CD4-positive, alpha-beta T cell (primary cell): ENCODE measurements at regions not wholly inside any gene's neighbourhood (a gene's known extent, or its start where the extent isn't known, plus 50 kb on each side); places are given as distances from the start of the nearest gene placed in this dataset.
"Not testable (repeated sequence)": the region's sequence is repeated elsewhere in the genome, so short reads cannot be mapped to it uniquely, and the experiment has no call there.

Experiments used
- ATAC-seq: fragments of 200-7000 bp; cut with Tn5 transposase; one replicate; pipeline ENCODE4 v1.10.0; 2022; ENCODE audit warnings: mild to moderate bottlenecking; ENCODE audit not compliant: poor library complexity
- CTCF ChIA-PET: fragments of 350-600 bp; sonication (Branson Sonifier 250); formaldehyde crosslinking; loops from one replicate; lab custom pipeline; 2021; ENCODE audit warnings: antibody characterized with exemption, inconsistent platforms; lab: Charles Lee
- POLR2A ChIA-PET: fragments of 350-600 bp; sonication (Branson Sonifier 250); formaldehyde crosslinking; loops from one replicate; lab custom pipeline; 2021; ENCODE audit warnings: antibody characterized with exemption, inconsistent platforms; lab: Charles Lee
- DNase-seq, 14 experiments: peaks; one replicate each; pipeline ENCODE4 v3.0.0-alpha.2; 2013 to 2020; ENCODE audit warnings: mixed read lengths in 2 of 14
- H3K27ac ChIP-seq, 2 donors: one replicate each; pipeline versions ENCODE4 v1.5.1 to v1.7.0; 2013; ENCODE audit warnings: low read length in 2 of 2, low read depth in 1 of 2, mild to moderate bottlenecking in 1 of 2
- H3K27me3 ChIP-seq, 2 experiments: 1 replicate in 1 of 2; 2 replicates in 1 of 2; pipeline versions ENCODE4 v1.6.1 to v1.7.0; 2013; ENCODE audit warnings: low read length in 2 of 2, control low read depth in 1 of 2, mild to moderate bottlenecking in 1 of 2, moderate library complexity in 1 of 2; ENCODE audit not compliant: insufficient read depth in 2 of 2, control insufficient read depth in 1 of 2
- H3K36me3 ChIP-seq: one replicate; pipeline ENCODE4 v1.6.1; 2013; ENCODE audit warnings: low read length, control low read depth; ENCODE audit not compliant: insufficient read depth
- H3K4me1 ChIP-seq: one replicate; pipeline ENCODE4 v1.6.1; 2013; ENCODE audit warnings: low read length, control low read depth; ENCODE audit not compliant: insufficient read depth
- H3K4me3 ChIP-seq: one replicate; pipeline ENCODE4 v1.5.1; 2013; ENCODE audit warnings: mild to moderate bottlenecking, low read length, moderate library complexity
- H3K9me3 ChIP-seq, 2 experiments: 1 replicate in 1 of 2; 2 replicates in 1 of 2; pipeline versions ENCODE4 v1.6.1 to v1.7.0; 2013; ENCODE audit warnings: low read length in 2 of 2, mild to moderate bottlenecking in 2 of 2, control low read depth in 1 of 2, moderate library complexity in 1 of 2; ENCODE audit not compliant: control insufficient read depth in 1 of 2, insufficient read depth in 1 of 2
- H3K27ac Mint-ChIP-seq: one replicate; pipeline ENCODE4 v1.8.0; 2020; ENCODE audit warnings: mixed read lengths
- H3K27me3 Mint-ChIP-seq: one replicate; pipeline ENCODE4 v1.8.0; 2021; ENCODE audit warnings: mixed read lengths
- H3K36me3 Mint-ChIP-seq: one replicate; pipeline ENCODE4 v1.8.0; 2021; ENCODE audit warnings: low read depth, mixed read lengths
- H3K4me1 Mint-ChIP-seq: one replicate; pipeline ENCODE4 v1.8.0; 2021; ENCODE audit warnings: low read depth, mixed read lengths
- H3K4me3 Mint-ChIP-seq: one replicate; pipeline ENCODE4 v1.8.0; 2020; ENCODE audit warnings: mild to moderate bottlenecking, mixed read lengths
- H3K9me3 Mint-ChIP-seq: one replicate; pipeline ENCODE4 v1.8.0; 2020; ENCODE audit warnings: mixed read lengths
- CTCF ChIP-seq: fragments of 200-600 bp; IDR thresholded peaks from one replicate; pipeline ENCODE4 v1.8.0; 2022; ENCODE audit warnings: antibody characterized with exemption, mild to moderate bottlenecking
- intact Hi-C, 2 experiments: fragments of 100-400 bp; cut with DNase I in 1 of 2; cut with micrococcal nuclease in 1 of 2; formaldehyde crosslinking; loops; one replicate each; pipeline versions ENCODE4 v1.15.1 to v1.9.0; 2023 to 2025; cut with DNase I, micrococcal nuclease

GRCh38 chr4:170682558-170683294 is 593.0 kb upstream of the AADAT start:
- Mint-ChIP-seq H3K27me3 (no peaks in the 10 kb centered on the region), H3K27ac (no peak overlapping the region), H3K4me3 (no peak overlapping the region), H3K36me3 (no peaks in the 10 kb centered on the region), H3K9me3 (peaks cover 3% of the 10 kb centered on the region), H3K4me1 (no peaks in the 10 kb centered on the region)
- ChIA-PET POLR2A (no interaction called here), CTCF (no interaction called here)
- Histone ChIP-seq H3K4me3 (no peak overlapping the region), H3K27ac (no peak overlapping the region), H3K4me1 (no peaks in the 10 kb centered on the region), H3K9me3 (no peaks in the 10 kb centered on the region), H3K27me3 (no peaks in the 10 kb centered on the region), H3K36me3 (no peaks in the 10 kb centered on the region)
- ATAC-seq (no peak), DNase-seq (no peak)
- TF ChIP-seq CTCF, result no peak
- intact Hi-C loops, result no loop called here

- H3K27ac Mint-ChIP-seq, H3K36me3 Mint-ChIP-seq, CTCF ChIA-PET, H3K4me3 Mint-ChIP-seq, ATAC-seq, H3K4me1 ChIP-seq, H3K27ac ChIP-seq, intact Hi-C loops, H3K4me3 ChIP-seq, H3K9me3 Mint-ChIP-seq, H3K27me3 Mint-ChIP-seq, POLR2A ChIA-PET, DNase-seq, H3K36me3 ChIP-seq, H3K4me1 Mint-ChIP-seq, H3K9me3 ChIP-seq, H3K27me3 ChIP-seq: not testable (repeated sequence)
Observed at GRCh38 chr4:170682087-170682486, 592.3 kb upstream of the AADAT start.

- TF ChIP-seq CTCF, result no peak
- no peak for ATAC-seq
- no peaks in the 10 kb centered on the region for H3K9me3 ChIP-seq
- H3K36me3 ChIP-seq, result no peaks in the 10 kb centered on the region
- no peak overlapping the region for H3K4me3 ChIP-seq
- no peak overlapping the region for H3K4me3 Mint-ChIP-seq
- H3K36me3 Mint-ChIP-seq, result no peaks in the 10 kb centered on the region
- no peaks in the 10 kb centered on the region for H3K4me1 ChIP-seq
- no peaks in the 10 kb centered on the region for H3K27me3 ChIP-seq
- DNase-seq, result no peak
- no peaks in the 10 kb centered on the region for H3K4me1 Mint-ChIP-seq
- intact Hi-C loops, result no loop called here
- ChIA-PET POLR2A (no interaction called here), CTCF (no interaction called here)
- H3K9me3 Mint-ChIP-seq, result peaks cover 3% of the 10 kb centered on the region
- H3K27ac Mint-ChIP-seq, result no peak overlapping the region
- no peaks in the 10 kb centered on the region for H3K27me3 Mint-ChIP-seq
- no peak overlapping the region for H3K27ac ChIP-seq
Observed at GRCh38 chr4:170675568-170676262, 586.0 kb upstream of the AADAT start.
